ENCODE measurements at regions not wholly inside any gene's neighbourhood (a gene's known extent, or its start where the extent isn't known, plus 50 kb on each side); places are given as distances from the start of the nearest gene placed in this dataset.

- Mint-ChIP-seq H3K27ac (ENCODE audit: unreplicated experiment) (no peak overlapping the region), H3K4me3 (ENCODE audit: unreplicated experiment) (no peak overlapping the region), H3K36me3 (ENCODE audit: insufficient read depth, unreplicated experiment) (no peaks in the 10 kb centered on the region), H3K4me1 (ENCODE audit: low read depth, unreplicated experiment) (no peaks in the 10 kb centered on the region), H3K27me3 (ENCODE audit: insufficient read depth, unreplicated experiment) (no peaks in the 10 kb centered on the region), H3K9me3 (ENCODE audit: unreplicated experiment) (no peaks in the 10 kb centered on the region)
- H3K36me3 ChIP-seq (ENCODE audit: control insufficient read depth, insufficient read depth, low read length): no peaks in the 10 kb centered on the region
- no peaks in the 10 kb centered on the region for H3K27me3 ChIP-seq (replicated peaks; ENCODE audit: control insufficient read depth, insufficient read depth, low read length)
- no TSS peak for BruUV-seq (replicated peaks)
- H3K4me3 ChIP-seq (ENCODE audit: low read depth, low read length): no peak overlapping the region
- H3K4me1 ChIP-seq: no peaks in the 10 kb centered on the region
- no peak for TF ChIP-seq CTCF (IDR thresholded peaks at IDR 0.05; ENCODE audit: insufficient read depth in 1 of 2, low read depth in 1 of 2, low read length in 1 of 2, severe bottlenecking in 1 of 2, unreplicated experiment in 1 of 2)
- DNase-seq: no peak
- CTCF ChIA-PET: no interaction called here
- POLR2A ChIA-PET: no interaction called here
- intact Hi-C loops (cut with micrococcal nuclease; ENCODE audit: unreplicated experiment): no loop called here
- H3K9me3 ChIP-seq: no peaks in the 10 kb centered on the region
Observed at GRCh38 chr15:35885870-35886269, 339.9 kb upstream of the DPH6 start.

- H3K27me3 ChIP-seq (replicated peaks; ENCODE audit: control insufficient read depth, insufficient read depth, low read length): no peaks in the 10 kb centered on the region
- no peaks in the 10 kb centered on the region for H3K9me3 ChIP-seq
- no peaks in the 10 kb centered on the region for H3K4me1 ChIP-seq
- BruUV-seq (replicated peaks): no TSS peak
- ChIA-PET CTCF (no interaction called here), POLR2A (no interaction called here)
- H3K27ac Mint-ChIP-seq (ENCODE audit: unreplicated experiment): no peak overlapping the region
- no peaks in the 10 kb centered on the region for H3K9me3 Mint-ChIP-seq (ENCODE audit: unreplicated experiment)
- H3K36me3 Mint-ChIP-seq (ENCODE audit: insufficient read depth, unreplicated experiment): no peaks in the 10 kb centered on the region
- H3K4me3 ChIP-seq (ENCODE audit: low read depth, low read length): no peak overlapping the region
- no peak for TF ChIP-seq CTCF (IDR thresholded peaks at IDR 0.05; ENCODE audit: insufficient read depth in 1 of 2, low read depth in 1 of 2, low read length in 1 of 2, severe bottlenecking in 1 of 2, unreplicated experiment in 1 of 2)
- intact Hi-C loops (cut with micrococcal nuclease; ENCODE audit: unreplicated experiment): no loop called here
- DNase-seq: no peak
- no peaks in the 10 kb centered on the region for H3K36me3 ChIP-seq (ENCODE audit: control insufficient read depth, insufficient read depth, low read length)
- H3K27me3 Mint-ChIP-seq (ENCODE audit: insufficient read depth, unreplicated experiment): no peaks in the 10 kb centered on the region
- no peak overlapping the region for H3K4me3 Mint-ChIP-seq (ENCODE audit: unreplicated experiment)
- no peaks in the 10 kb centered on the region for H3K4me1 Mint-ChIP-seq (ENCODE audit: low read depth, unreplicated experiment)
Observed at GRCh38 chr15:35886765-35887164, 340.8 kb upstream of the DPH6 start.

- Mint-ChIP-seq H3K4me3 (ENCODE audit: unreplicated experiment) (no peak overlapping the region), H3K9me3 (ENCODE audit: unreplicated experiment) (no peaks in the 10 kb centered on the region), H3K4me1 (ENCODE audit: low read depth, unreplicated experiment) (no peaks in the 10 kb centered on the region), H3K36me3 (ENCODE audit: insufficient read depth, unreplicated experiment) (no peaks in the 10 kb centered on the region), H3K27ac (ENCODE audit: unreplicated experiment) (no peak overlapping the region), H3K27me3 (ENCODE audit: insufficient read depth, unreplicated experiment) (no peaks in the 10 kb centered on the region)
- H3K36me3 ChIP-seq (ENCODE audit: control insufficient read depth, insufficient read depth, low read length): no peaks in the 10 kb centered on the region
- DNase-seq: no peak
- no peaks in the 10 kb centered on the region for H3K9me3 ChIP-seq
- intact Hi-C loops (cut with micrococcal nuclease; ENCODE audit: unreplicated experiment): no loop called here
- no peak overlapping the region for H3K4me3 ChIP-seq (ENCODE audit: low read depth, low read length)
- CTCF ChIA-PET: no interaction called here
- no peak for TF ChIP-seq CTCF (IDR thresholded peaks at IDR 0.05; ENCODE audit: insufficient read depth in 1 of 2, low read depth in 1 of 2, low read length in 1 of 2, severe bottlenecking in 1 of 2, unreplicated experiment in 1 of 2)
- no peaks in the 10 kb centered on the region for H3K4me1 ChIP-seq
- H3K27me3 ChIP-seq (replicated peaks; ENCODE audit: control insufficient read depth, insufficient read depth, low read length): no peaks in the 10 kb centered on the region
- no TSS peak for BruUV-seq (replicated peaks)
- POLR2A ChIA-PET: no interaction called here
Observed at GRCh38 chr15:35888815-35889214, 342.9 kb upstream of the DPH6 start.

Measured in Caco-2 (cell line).